Activated CD8-positive, alpha-beta memory T cell treated with anti-CD3 and anti-CD28 coated beads, Interleukin-2, amount 50 U/mL, for 24 hours (primary cell): ENCODE measurements at regions not wholly inside any gene's neighbourhood (a gene's known extent, or its start where the extent isn't known, plus 50 kb on each side); places are given as distances from the start of the nearest gene placed in this dataset.

Source experiments
- DNase-seq: peaks from one replicate; pipeline ENCODE4 v3.0.0-alpha.2; 2020; ENCODE audit errors: extremely low read depth

GRCh38 chr2:6065703-6066102 lies 373.5 kb downstream of the SOX11 start:
- no peak for DNase-seq

GRCh38 chr2:6067089-6067488 lies 374.9 kb downstream of the SOX11 start:
- DNase-seq: no peak

- DNase-seq: no peak
These were observed 375.6 kb downstream of the SOX11 start for GRCh38 chr2:6067806-6068205.

- DNase-seq: no peak
These were observed 376.2 kb downstream of the SOX11 start for GRCh38 chr2:6068429-6068828.

GRCh38 chr2:6069381-6069780 lies 377.2 kb downstream of the SOX11 start:
- no peak for DNase-seq

- DNase-seq: no peak
These were observed 379.3 kb downstream of the SOX11 start for GRCh38 chr2:6071519-6071918.

GRCh38 chr2:6072276-6072675 lies 380.1 kb downstream of the SOX11 start:
- no peak for DNase-seq

- DNase-seq: no peak
These were observed 380.6 kb downstream of the SOX11 start for GRCh38 chr2:6072768-6073167.

GRCh38 chr2:6073191-6074088 lies 381.3 kb downstream of the SOX11 start:
- DNase-seq: no peak

GRCh38 chr2:6074089-6074643 lies 382.0 kb downstream of the SOX11 start:
- DNase-seq: no peak

GRCh38 chr2:6077585-6077984 lies 385.4 kb downstream of the SOX11 start:
- DNase-seq: no peak

- no peak for DNase-seq
These were observed 386.2 kb downstream of the SOX11 start for GRCh38 chr2:6078414-6078813.

- no peak for DNase-seq
These were observed 387.2 kb downstream of the SOX11 start for GRCh38 chr2:6079405-6079804.

- DNase-seq: no peak
These were observed 389.0 kb downstream of the SOX11 start for GRCh38 chr2:6080932-6081753.

GRCh38 chr2:6081955-6082624 lies 389.9 kb downstream of the SOX11 start:
- no peak for DNase-seq

- no peak for DNase-seq
These were observed 390.4 kb downstream of the SOX11 start for GRCh38 chr2:6082625-6083018.

- DNase-seq: no peak
These were observed 391.0 kb downstream of the SOX11 start for GRCh38 chr2:6083136-6083535.

- no peak for DNase-seq
These were observed 397.3 kb downstream of the SOX11 start for GRCh38 chr2:6089474-6089873.

- DNase-seq: no peak
These were observed 411.2 kb downstream of the SOX11 start for GRCh38 chr2:6103372-6103771.

GRCh38 chr2:6103949-6104348 lies 411.8 kb downstream of the SOX11 start:
- DNase-seq: no peak

GRCh38 chr2:6107290-6107689 lies 415.1 kb downstream of the SOX11 start:
- DNase-seq: no peak

GRCh38 chr2:6109831-6110230 lies 417.6 kb downstream of the SOX11 start:
- no peak for DNase-seq
